PC-9 (cell line): ENCODE measurements at regions not wholly inside any gene's neighbourhood (a gene's known extent, or its start where the extent isn't known, plus 50 kb on each side); places are given as distances from the start of the nearest gene placed in this dataset.

ENCODE experiments used
- BruUV-seq: library from RNA; stranded (reverse); fragments of 400-500 nt; replicated peaks from 2 replicates; lab custom pipeline; 2021; lab: Mats Ljungman, UMichigan
- CTCF ChIA-PET: fragments of 300-600 bp; sonication (Branson Sonifier 250); formaldehyde crosslinking; loops from one replicate; lab custom pipeline; 2022; ENCODE audit warnings: antibody characterized with exemption; lab: Charles Lee
- POLR2A ChIA-PET: fragments of 300-600 bp; sonication (Branson Sonifier 250); formaldehyde crosslinking; loops from one replicate; lab custom pipeline; 2022; ENCODE audit warnings: antibody characterized with exemption; ENCODE audit not compliant: unreplicated experiment; lab: Charles Lee
- DNase-seq, 2 experiments: peaks; one replicate each; pipeline versions ENCODE4 v3.0.0 to v3.0.0-alpha.2; 2015 to 2022; ENCODE audit warnings: mixed read lengths in 1 of 2
- H2AFZ ChIP-seq: fragments of 200-600 bp; sonication (generic); 2 replicates; pipeline ENCODE4 v1.8.1; 2017; ENCODE audit warnings: antibody characterized with exemption
- H3F3A ChIP-seq: fragments of 200-600 bp; sonication (generic); 2 replicates; pipeline ENCODE4 v1.8.1; 2017; ENCODE audit warnings: antibody characterized with exemption, mild to moderate bottlenecking, low read depth; ENCODE audit not compliant: insufficient read depth
- H3K27ac ChIP-seq: fragments of 200-600 bp; sonication (generic); 2 replicates; pipeline ENCODE4 v1.6.1; 2016; ENCODE audit warnings: mixed run types
- H3K27me3 ChIP-seq: fragments of 200-600 bp; sonication (generic); 2 replicates; pipeline ENCODE4 v1.6.1; 2016; ENCODE audit warnings: low read depth, mixed run types; ENCODE audit not compliant: insufficient read depth
- H3K36me3 ChIP-seq: fragments of 200-600 bp; sonication (generic); 2 replicates; pipeline ENCODE4 v1.6.1; 2016; ENCODE audit warnings: low read depth, mixed run types
- H3K4me1 ChIP-seq: fragments of 200-600 bp; sonication (generic); replicated peaks from 2 replicates; pipeline ENCODE4 v1.6.1; 2016; ENCODE audit warnings: mixed run types; ENCODE audit not compliant: insufficient read depth
- H3K4me2 ChIP-seq: fragments of 200-600 bp; sonication (generic); 2 replicates; pipeline ENCODE4 v1.6.1; 2017; ENCODE audit warnings: mixed run types
- H3K4me3 ChIP-seq: fragments of 200-600 bp; sonication (generic); 2 replicates; pipeline ENCODE4 v1.6.1; 2016; ENCODE audit warnings: mixed run types
- H3K79me2 ChIP-seq: fragments of 200-600 bp; sonication (generic); 2 replicates; pipeline ENCODE4 v1.6.1; 2017; ENCODE audit warnings: low read depth, mixed run types
- H3K9me2 ChIP-seq: fragments of 200-600 bp; sonication (generic); 2 replicates; pipeline ENCODE4 v1.8.1; 2017; ENCODE audit warnings: mild to moderate bottlenecking; ENCODE audit not compliant: insufficient read depth
- H3K9me3 ChIP-seq: fragments of 200-600 bp; sonication (generic); 2 replicates; pipeline ENCODE4 v1.8.1; 2016; ENCODE audit warnings: low read depth; ENCODE audit not compliant: insufficient read depth
- H4K20me1 ChIP-seq: fragments of 200-600 bp; sonication (generic); 2 replicates; pipeline ENCODE4 v1.8.1; 2017; ENCODE audit not compliant: insufficient read depth
- EZH2 ChIP-seq: fragments of 200-600 bp; sonication (generic); IDR thresholded peaks from 2 replicates; pipeline ENCODE4 v1.8.0; 2017; ENCODE audit warnings: antibody characterized with exemption, low read depth
- intact Hi-C: fragments of 100-400 bp; cut with micrococcal nuclease; formaldehyde crosslinking; loops from one replicate; pipeline ENCODE4 v1.10.0; 2022; ENCODE audit not compliant: unreplicated experiment
- TF ChIP-seq, protein P1 (sequence below): fragments of 200-600 bp; sonication (generic); conservative IDR thresholded peaks from 2 replicates; pipeline ENCODE4 v1.6.1; 2017; ENCODE audit warnings: mixed run types, antibody characterized with exemption, mild to moderate bottlenecking, moderate library complexity

DNA sequence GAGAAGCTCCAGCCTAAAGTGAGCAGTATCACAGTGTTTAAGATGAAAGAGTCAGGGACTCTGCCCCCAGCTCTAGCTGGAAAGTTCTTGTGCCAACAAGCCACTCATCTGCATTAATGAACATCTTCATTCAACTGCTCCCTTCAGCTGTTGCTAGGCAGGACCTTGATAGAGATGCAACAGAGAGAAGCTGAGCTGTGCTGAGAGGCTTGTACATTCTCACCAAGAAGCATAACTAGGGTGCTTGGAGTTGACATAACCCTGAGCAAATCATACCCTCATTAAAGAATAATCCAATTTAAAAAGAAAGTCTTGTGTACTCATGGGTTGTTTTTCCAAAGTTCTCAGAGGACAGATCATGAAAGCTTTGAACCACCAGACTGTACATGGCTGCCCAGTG lies 63.2 kb downstream of the ATXN3L start:
- Histone ChIP-seq H3K79me2 (no peaks in the 10 kb centered on the region), H3F3A (no peaks in the 10 kb centered on the region), H3K4me3 (no peak overlapping the region), H3K27me3 (no peaks in the 10 kb centered on the region), H2AFZ (no peak overlapping the region), H3K27ac (no peak overlapping the region), H3K9me2 (no peaks in the 10 kb centered on the region; the same call in 1 of the 2 replicates), H3K36me3 (no peaks in the 10 kb centered on the region), H4K20me1 (no peaks in the 10 kb centered on the region), H3K4me1 (no peaks in the 10 kb centered on the region), H3K9me3 (no peaks in the 10 kb centered on the region), H3K4me2 (no peak overlapping the region)
- DNase-seq: no peak
- TF ChIP-seq, protein P1, sequence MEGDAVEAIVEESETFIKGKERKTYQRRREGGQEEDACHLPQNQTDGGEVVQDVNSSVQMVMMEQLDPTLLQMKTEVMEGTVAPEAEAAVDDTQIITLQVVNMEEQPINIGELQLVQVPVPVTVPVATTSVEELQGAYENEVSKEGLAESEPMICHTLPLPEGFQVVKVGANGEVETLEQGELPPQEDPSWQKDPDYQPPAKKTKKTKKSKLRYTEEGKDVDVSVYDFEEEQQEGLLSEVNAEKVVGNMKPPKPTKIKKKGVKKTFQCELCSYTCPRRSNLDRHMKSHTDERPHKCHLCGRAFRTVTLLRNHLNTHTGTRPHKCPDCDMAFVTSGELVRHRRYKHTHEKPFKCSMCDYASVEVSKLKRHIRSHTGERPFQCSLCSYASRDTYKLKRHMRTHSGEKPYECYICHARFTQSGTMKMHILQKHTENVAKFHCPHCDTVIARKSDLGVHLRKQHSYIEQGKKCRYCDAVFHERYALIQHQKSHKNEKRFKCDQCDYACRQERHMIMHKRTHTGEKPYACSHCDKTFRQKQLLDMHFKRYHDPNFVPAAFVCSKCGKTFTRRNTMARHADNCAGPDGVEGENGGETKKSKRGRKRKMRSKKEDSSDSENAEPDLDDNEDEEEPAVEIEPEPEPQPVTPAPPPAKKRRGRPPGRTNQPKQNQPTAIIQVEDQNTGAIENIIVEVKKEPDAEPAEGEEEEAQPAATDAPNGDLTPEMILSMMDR: no peak
- TF ChIP-seq EZH2: no peak
- intact Hi-C loops: no loop called here
- BruUV-seq: no TSS peak
- POLR2A ChIA-PET: no interaction called here
- CTCF ChIA-PET: no interaction called here

DNA sequence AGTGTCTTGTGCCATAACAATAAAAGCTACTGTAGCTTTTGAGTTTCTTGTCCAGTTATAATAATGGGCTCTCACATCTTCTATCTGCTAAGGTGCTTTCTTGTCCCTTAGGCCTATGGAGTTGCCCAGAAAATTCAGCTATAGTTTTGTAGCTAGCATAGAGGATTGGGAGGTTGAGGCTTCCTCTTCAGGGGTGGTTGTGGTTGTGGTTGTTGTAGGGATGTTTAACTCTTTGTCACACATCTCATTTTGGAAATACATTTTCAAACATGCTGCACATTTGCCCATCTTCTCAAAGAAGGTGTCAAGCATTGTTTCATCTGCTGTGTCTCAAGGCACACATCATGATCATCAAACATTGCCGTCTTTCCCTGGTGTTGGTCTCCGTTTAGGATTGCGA lies 65.0 kb downstream of the ATXN3L start:
- Histone ChIP-seq H3K9me3 (no peaks in the 10 kb centered on the region), H3K27me3 (no peaks in the 10 kb centered on the region), H4K20me1 (no peaks in the 10 kb centered on the region), H3K4me2 (no peak overlapping the region), H3K9me2 (no peaks in the 10 kb centered on the region), H3K4me3 (no peak overlapping the region), H3K79me2 (no peaks in the 10 kb centered on the region), H3K4me1 (no peaks in the 10 kb centered on the region), H3K27ac (no peak overlapping the region), H3F3A (no peaks in the 10 kb centered on the region), H3K36me3 (no peaks in the 10 kb centered on the region), H2AFZ (no peak overlapping the region)
- TF ChIP-seq EZH2: no peak
- TF ChIP-seq, protein P1: no peak
- DNase-seq: no peak
- intact Hi-C loops: no loop called here
- CTCF ChIA-PET: no interaction called here
- POLR2A ChIA-PET: interaction anchor here (0.5 to 0.9 kb wide), 2 partner anchors 144 to 253 kb away, joined by 4 to 11 read pairs; no protein-coding TSS in a partner anchor
- BruUV-seq: no TSS peak

DNA sequence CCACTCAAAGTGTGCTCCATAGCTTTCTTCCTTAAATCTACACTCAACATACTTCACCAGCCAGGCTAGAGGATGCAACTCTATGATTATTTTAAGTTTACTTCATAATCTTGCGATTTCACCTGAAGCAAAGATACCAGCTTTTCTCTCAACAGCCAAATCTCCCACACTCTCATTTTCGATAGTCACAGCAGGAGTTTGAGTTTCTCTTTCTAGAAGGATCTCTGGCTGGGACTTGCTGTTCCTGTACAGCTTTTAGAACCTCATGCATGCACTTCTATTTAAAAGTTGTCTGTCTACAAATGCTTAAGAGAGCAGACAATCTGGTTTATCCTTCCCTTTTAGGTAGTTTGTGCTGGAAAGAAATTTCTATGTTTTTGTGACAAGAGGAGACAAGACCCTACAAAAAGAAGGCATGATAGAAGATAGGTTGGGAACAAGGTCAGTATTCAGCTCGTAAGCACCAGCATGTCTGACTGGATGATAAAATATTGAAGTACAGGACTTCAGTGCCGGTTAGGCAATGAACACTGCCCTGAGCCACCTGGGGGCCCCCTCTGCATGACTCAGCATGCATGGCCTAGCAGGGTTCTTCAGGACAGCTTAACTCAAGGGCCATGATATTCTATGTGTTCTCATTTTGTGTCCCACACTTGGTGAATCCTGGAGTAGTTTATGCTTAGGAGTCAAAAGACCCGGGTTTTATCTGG lies 65.6 kb downstream of the ATXN3L start:
- no peaks in the 10 kb centered on the region for H3K36me3 ChIP-seq
- intact Hi-C loops: no loop called here
- DNase-seq: peak in 1 of 2 experiments; percentile 21
- POLR2A ChIA-PET: no interaction called here
- H3K4me1 ChIP-seq: no peaks in the 10 kb centered on the region
- no peaks in the 10 kb centered on the region for H3K79me2 ChIP-seq
- H3F3A ChIP-seq: no peaks in the 10 kb centered on the region
- TF ChIP-seq EZH2: no peak
- TF ChIP-seq, protein P1: no peak
- no TSS peak for BruUV-seq
- 0 out of 2 replicates have a peak overlapping the region, but pooled peaks have one; percentile 20 for H3K27ac ChIP-seq
- no peak overlapping the region for H3K4me3 ChIP-seq
- CTCF ChIA-PET: interaction anchor here (0.8 kb wide), 1 partner anchor 233 kb away, joined by 3 read pairs; no protein-coding TSS in a partner anchor
- H3K9me2 ChIP-seq: no peaks in the 10 kb centered on the region
- H3K27me3 ChIP-seq: no peaks in the 10 kb centered on the region
- no peaks in the 10 kb centered on the region for H4K20me1 ChIP-seq
- no peak overlapping the region for H2AFZ ChIP-seq
- no peak overlapping the region for H3K4me2 ChIP-seq
- H3K9me3 ChIP-seq: no peaks in the 10 kb centered on the region
